ENCODE measurements at regions not wholly inside any gene's neighbourhood (a gene's known extent, or its start where the extent isn't known, plus 50 kb on each side); places are given as distances from the start of the nearest gene placed in this dataset.

DNA sequence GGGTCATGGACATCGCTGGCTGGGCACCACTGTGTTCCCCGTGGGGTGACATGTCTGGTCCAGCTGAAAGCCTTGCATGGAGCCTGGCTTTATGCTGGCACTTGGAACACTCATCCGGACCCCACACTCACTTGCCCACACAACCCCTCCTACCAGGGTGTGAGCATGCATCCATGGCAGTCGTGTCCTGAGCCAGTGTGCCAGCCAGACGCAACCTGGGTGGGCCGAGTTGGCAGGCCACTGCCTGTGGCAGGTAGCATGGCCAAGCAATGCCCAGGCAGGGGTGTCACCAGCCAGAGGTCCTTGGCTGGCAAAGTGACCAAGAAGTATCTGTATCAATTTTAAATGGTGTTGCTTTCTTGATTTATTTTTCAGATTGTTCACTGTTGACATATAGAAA, 141.7 kb downstream of the CCDC59 start:
- TF ChIP-seq SMAD1 (IDR thresholded peaks at IDR 0.05; ENCODE audit: low read depth, low read length, partially characterized antibody) = no peak
- no peak for TF ChIP-seq EGR1 (conservative IDR thresholded peaks at IDR 0.05)
- TF ChIP-seq, protein P1, sequence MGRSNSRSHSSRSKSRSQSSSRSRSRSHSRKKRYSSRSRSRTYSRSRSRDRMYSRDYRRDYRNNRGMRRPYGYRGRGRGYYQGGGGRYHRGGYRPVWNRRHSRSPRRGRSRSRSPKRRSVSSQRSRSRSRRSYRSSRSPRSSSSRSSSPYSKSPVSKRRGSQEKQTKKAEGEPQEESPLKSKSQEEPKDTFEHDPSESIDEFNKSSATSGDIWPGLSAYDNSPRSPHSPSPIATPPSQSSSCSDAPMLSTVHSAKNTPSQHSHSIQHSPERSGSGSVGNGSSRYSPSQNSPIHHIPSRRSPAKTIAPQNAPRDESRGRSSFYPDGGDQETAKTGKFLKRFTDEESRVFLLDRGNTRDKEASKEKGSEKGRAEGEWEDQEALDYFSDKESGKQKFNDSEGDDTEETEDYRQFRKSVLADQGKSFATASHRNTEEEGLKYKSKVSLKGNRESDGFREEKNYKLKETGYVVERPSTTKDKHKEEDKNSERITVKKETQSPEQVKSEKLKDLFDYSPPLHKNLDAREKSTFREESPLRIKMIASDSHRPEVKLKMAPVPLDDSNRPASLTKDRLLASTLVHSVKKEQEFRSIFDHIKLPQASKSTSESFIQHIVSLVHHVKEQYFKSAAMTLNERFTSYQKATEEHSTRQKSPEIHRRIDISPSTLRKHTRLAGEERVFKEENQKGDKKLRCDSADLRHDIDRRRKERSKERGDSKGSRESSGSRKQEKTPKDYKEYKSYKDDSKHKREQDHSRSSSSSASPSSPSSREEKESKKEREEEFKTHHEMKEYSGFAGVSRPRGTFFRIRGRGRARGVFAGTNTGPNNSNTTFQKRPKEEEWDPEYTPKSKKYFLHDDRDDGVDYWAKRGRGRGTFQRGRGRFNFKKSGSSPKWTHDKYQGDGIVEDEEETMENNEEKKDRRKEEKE (IDR thresholded peaks at IDR 0.05; ENCODE audit: borderline replicate concordance in 1 of 2, control insufficient read depth in 1 of 2, low read depth in 2 of 2, low read length in 1 of 2) = no peak
- TF ChIP-seq, protein P2, sequence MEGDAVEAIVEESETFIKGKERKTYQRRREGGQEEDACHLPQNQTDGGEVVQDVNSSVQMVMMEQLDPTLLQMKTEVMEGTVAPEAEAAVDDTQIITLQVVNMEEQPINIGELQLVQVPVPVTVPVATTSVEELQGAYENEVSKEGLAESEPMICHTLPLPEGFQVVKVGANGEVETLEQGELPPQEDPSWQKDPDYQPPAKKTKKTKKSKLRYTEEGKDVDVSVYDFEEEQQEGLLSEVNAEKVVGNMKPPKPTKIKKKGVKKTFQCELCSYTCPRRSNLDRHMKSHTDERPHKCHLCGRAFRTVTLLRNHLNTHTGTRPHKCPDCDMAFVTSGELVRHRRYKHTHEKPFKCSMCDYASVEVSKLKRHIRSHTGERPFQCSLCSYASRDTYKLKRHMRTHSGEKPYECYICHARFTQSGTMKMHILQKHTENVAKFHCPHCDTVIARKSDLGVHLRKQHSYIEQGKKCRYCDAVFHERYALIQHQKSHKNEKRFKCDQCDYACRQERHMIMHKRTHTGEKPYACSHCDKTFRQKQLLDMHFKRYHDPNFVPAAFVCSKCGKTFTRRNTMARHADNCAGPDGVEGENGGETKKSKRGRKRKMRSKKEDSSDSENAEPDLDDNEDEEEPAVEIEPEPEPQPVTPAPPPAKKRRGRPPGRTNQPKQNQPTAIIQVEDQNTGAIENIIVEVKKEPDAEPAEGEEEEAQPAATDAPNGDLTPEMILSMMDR (IDR thresholded peaks at IDR 0.05 in 2 of 3, conservative IDR thresholded peaks at IDR 0.05 in 1 of 3; ENCODE audit: insufficient read depth in 2 of 3, low read depth in 1 of 3, low read length in 3 of 3) = no peak
- TF ChIP-seq, protein P3, sequence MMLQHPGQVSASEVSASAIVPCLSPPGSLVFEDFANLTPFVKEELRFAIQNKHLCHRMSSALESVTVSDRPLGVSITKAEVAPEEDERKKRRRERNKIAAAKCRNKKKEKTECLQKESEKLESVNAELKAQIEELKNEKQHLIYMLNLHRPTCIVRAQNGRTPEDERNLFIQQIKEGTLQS (IDR thresholded peaks at IDR 0.05) = no peak
- TF ChIP-seq, protein P3 (CRISPR knock-in tag; conservative IDR thresholded peaks at IDR 0.05) = no peak
- TF ChIP-seq POLR2AphosphoS2 (IDR thresholded peaks at IDR 0.05; ENCODE audit: low read length) = no peak
- TF ChIP-seq MCM5 (IDR thresholded peaks at IDR 0.05; ENCODE audit: low read depth) = no peak
- TF ChIP-seq ELF1 (tag; IDR thresholded peaks at IDR 0.05) = no peak

Measured in K562 (cell line).